Tibial nerve (tissue), 3 donors: ENCODE measurements at regions not wholly inside any gene's neighbourhood (a gene's known extent, or its start where the extent isn't known, plus 50 kb on each side); places are given as distances from the start of the nearest gene placed in this dataset.

ENCODE experiments used
- POLR2A ChIP-seq, 2 donors: fragments of 450-650 bp; IDR thresholded peaks; one replicate each; pipeline ENCODE4 v1.6.1; 2017; ENCODE audit warnings: antibody characterized with exemption in 2 of 2, mild to moderate bottlenecking in 2 of 2, moderate library complexity in 2 of 2
- TF ChIP-seq, protein P1 (sequence below), 5 experiments: fragments of 200-600 bp in 3 of 5; fragments of 450-650 bp in 2 of 5; sonication (generic) in 3 of 5; IDR thresholded peaks; one replicate each; pipeline ENCODE4 v1.5.1; 2016 to 2019; ENCODE audit warnings: antibody characterized with exemption in 5 of 5, mild to moderate bottlenecking in 3 of 5, moderate library complexity in 2 of 5

DNA sequence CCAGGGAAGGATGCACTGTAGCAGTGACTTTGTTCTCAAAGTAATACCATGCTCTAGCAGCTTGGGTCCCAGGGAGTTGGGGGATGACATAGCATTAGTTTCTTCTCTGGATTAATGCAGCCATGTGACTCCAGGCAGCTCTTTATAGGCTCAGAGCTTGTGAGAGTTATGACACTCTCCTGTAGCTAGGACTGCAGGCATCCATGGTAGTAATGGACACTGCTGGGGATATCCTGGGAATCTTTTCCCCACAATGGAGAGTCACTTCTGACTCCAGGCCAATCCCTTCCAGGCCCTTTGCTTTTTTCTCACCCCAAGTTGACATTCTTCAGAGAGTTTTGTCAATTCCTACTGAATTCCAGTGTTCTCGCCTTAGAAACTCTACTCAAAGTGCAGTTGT lies 270.9 kb downstream of the COG6 start:
- TF ChIP-seq POLR2A (IDR thresholded peaks at IDR 0.05) = no peak
- TF ChIP-seq, protein P1, sequence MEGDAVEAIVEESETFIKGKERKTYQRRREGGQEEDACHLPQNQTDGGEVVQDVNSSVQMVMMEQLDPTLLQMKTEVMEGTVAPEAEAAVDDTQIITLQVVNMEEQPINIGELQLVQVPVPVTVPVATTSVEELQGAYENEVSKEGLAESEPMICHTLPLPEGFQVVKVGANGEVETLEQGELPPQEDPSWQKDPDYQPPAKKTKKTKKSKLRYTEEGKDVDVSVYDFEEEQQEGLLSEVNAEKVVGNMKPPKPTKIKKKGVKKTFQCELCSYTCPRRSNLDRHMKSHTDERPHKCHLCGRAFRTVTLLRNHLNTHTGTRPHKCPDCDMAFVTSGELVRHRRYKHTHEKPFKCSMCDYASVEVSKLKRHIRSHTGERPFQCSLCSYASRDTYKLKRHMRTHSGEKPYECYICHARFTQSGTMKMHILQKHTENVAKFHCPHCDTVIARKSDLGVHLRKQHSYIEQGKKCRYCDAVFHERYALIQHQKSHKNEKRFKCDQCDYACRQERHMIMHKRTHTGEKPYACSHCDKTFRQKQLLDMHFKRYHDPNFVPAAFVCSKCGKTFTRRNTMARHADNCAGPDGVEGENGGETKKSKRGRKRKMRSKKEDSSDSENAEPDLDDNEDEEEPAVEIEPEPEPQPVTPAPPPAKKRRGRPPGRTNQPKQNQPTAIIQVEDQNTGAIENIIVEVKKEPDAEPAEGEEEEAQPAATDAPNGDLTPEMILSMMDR (IDR thresholded peaks at IDR 0.05) = no peak
